Activated CD8-positive, alpha-beta memory T cell treated with anti-CD3 and anti-CD28 coated beads for 1 hour (primary cell): ENCODE measurements at regions not wholly inside any gene's neighbourhood (a gene's known extent, or its start where the extent isn't known, plus 50 kb on each side); places are given as distances from the start of the nearest gene placed in this dataset.
"Not testable (repeated sequence)": the region's sequence is repeated elsewhere in the genome, so short reads cannot be mapped to it uniquely, and the experiment has no call there.

Experiments used
- DNase-seq, 2 donors: peaks; one replicate each; pipeline ENCODE4 v3.0.0-alpha.2; 2020; ENCODE audit warnings: low read depth in 1 of 2; ENCODE audit errors: extremely low read depth in 1 of 2

DNA sequence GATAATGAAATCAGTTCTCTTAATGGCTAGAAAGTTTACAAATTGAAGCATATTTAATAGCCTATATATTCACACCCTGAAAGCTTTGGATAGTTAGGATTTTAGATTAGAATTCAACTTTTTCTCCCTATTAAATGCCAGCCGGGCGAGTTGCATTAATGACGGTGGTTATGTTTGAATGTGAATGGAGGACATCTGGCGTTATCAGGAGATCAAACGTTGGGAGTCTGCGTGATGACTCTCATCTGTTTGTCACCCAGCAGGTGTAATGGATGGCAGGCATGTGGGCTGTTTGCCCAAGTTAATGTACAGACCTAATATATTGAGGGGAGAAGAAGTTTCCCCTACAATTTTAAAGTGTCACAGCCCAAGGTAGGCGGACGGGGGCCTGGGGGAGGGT lies 1227.7 kb upstream of the WWC1 start:
- DNase-seq, result no peak

DNA sequence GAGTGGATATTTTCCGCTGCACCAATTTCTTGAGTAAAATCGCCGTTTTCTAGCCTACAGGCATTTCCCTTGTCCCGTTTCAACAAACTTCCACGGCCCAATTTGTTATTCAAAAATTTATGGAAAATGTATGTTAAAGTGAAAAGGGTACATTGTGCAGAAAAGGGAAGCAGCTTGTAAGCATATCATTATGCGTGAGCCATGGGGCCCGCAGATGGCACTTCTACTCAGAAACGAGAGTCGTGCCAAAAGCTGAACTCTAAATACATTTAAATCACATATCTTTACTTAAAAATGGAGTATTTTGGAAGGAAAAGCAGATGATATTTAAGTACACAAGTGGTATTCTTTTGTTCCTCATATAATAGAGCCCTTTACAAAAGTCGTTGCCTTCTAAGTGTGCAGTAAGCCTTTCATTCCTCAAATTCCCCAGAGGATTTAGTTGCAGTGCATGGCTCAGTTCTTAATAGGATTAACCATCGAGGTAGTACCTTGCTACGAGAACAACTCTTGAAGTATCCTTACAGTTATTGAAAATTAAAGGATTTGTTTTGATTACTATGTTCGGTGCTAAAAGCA lies 1227.2 kb upstream of the WWC1 start:
- no peak for DNase-seq

DNA sequence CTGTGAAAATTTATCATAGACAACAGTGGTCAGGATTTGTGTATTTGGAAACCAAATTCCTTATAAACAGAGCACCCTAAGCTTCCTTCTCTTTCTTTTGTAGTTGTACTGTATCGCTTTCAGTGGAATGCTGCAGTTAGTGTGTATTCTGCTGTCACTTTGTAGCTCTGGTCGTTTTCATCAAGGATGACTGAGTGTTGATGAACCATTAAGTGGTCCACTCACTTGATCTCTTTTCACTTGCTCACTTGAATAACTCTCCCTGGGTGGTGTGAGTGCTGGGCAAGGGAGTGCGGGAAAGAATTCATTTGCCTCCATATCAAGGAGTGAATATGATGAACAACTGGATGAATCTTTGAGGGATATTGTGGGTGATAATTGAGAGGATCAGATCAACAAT lies 1225.7 kb upstream of the WWC1 start:
- no peak for DNase-seq

DNA sequence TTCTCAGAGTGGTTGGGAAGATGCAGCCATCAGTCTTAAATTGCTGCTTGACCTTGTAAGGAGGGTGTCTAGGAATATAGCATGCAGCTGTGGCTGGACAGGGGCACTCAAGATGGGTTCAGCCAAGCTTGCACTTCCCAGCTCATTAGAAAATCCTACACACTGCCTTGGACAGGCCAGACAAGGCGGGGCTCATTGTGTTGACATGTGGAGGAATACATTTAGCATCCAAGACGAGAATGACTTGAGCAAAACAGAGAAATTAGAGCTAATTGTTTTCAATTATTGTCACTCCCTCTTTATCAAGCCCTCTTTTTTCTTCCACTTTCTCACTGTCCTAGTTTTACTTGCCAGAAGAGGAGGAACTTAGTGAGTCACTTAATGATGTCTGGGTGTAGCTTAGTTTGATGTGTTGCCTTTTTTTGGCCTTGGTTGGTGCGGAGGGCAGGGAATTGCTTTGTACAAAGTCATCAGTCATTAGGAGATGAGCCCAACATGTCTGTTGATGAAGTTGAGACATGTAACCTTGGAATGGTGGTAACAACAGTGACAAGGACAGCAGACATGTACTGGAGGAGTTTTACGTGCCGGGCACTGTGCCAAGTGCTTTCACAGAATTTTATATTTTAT lies 1219.3 kb upstream of the WWC1 start:
- no peak for DNase-seq

DNA sequence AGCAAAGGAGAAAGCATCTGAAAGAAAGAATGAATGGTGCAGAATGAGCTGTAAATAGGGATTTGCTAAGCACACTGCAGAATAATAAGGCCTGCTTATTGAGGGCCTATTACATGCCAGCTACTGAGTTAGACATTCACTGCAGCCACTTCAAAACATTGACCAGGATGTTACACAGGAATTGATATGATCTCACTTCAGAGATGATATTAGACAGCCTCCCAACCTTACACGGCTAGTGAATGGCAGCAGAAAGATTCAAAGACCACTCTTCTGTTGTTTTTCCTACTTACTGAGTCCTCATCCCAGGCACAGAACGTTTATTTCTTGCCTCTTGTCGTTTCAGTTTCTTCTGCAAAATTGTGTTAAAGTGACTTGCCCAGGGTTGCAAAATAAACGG lies 1209.9 kb upstream of the WWC1 start:
- no peak for DNase-seq

DNA sequence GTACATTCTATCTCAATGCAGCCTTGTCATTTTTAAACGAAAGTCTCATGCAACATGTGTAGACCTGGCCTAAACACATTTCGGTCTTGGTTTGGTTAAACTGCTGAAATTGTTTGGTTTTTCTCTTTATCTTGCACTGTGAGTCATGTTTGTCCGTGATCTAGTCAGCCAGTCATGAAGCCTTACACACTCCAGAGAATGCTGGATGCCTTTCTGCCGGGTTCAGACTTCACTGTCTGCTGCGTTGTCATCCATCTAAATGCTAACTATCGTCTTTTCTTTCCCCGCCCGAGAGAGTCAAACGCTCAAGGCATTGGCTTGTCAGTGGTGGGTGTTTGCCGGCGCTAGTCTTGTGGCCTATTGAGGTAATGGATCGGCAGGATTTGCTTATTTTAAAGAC lies 1194.6 kb upstream of the WWC1 start:
- no peak for DNase-seq

DNA sequence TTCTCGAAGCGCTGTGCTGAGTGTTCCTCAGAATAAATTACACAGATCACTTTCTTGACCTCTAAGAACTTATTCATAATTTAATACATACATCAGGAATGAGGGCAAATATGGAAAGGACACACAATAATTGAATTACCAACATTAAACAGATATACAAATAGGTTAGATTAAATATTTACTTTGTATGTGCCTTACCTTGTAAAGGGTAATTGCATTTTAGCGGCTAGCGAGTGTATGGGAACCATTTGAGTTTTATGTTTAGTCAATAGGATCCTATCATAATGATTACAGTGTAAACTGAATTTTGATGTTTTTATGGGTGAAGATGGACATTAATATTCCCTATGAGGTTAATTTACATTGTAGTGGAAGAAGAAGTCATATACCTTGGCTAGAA lies 1187.1 kb upstream of the WWC1 start:
- no peak for DNase-seq

DNA sequence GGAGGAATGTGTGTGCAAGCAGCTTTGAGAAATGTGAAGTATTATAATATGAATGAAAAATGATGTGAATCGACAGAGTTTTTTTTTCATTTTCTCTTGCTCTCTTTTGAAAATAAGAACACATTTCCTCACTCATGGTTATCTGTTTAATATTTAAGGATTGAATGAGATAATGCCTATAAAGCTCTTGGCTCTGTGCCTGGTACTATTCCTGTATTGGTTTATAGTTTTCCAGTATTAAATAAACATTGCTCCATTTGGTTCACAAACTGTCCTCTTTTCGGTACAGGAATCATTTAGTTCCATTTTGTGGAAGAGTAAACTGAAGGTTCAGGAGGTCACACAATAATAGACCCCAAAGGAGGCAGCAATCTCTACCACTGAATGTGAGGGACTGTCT lies 1185.5 kb upstream of the WWC1 start:
- no peak for DNase-seq

DNA sequence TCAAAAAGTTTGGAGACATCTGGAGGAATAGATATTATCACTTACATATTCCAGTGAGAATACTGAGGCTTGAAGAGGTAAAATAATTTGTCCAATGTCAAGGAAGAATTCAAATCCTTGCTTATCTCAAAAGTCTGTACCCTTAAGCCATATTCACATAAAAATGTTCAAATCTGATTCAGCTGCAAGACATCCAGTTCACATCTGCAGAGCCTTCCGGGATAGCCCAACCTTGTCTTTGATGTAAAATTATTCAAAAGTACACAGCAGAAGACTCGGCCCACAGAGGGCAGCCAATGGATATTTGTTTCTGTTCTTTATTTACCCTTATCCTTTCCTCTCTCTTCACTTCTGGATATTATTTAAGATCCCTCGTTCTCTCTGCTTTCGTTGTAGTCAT lies 1183.8 kb upstream of the WWC1 start:
- no peak for DNase-seq

DNA sequence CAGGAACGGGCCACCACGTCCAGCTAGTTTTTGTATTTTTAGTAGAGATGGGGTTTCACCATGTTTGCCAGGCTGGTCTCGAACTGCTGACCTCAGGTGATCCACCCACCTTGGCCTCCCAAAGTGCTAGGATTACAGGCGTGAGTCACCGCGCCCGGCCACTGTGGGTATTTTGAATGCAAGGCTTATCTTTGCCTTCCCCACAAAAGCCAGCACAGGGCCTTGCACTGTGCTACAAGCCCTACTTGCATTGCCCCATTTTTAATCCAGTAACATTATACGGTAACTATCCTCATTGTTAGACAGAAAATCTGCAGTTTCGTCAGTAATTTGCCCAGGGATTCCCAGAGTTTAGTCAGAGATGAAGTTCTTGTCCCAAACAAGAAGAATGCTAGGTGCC lies 1183.2 kb upstream of the WWC1 start:
- DNase-seq, result not testable (repeated sequence)

DNA sequence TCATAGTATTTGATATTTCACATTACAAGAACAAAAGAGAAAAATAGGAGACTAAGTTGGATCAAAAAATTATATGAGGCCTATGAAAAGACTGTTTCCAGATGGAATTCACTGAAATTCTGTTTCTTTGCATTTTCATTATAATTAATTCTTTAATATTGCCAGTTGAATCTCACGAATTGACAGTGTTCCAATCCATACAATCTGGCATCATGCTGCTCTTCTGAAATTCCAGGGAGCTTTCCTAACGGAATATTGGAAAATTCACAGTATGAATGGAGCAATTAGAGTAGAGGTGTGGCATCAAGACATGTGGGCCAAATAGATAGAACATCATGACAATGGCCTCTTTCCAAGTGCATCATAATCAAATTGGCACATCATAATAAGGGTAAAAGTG lies 1178.9 kb upstream of the WWC1 start:
- DNase-seq, result no peak

DNA sequence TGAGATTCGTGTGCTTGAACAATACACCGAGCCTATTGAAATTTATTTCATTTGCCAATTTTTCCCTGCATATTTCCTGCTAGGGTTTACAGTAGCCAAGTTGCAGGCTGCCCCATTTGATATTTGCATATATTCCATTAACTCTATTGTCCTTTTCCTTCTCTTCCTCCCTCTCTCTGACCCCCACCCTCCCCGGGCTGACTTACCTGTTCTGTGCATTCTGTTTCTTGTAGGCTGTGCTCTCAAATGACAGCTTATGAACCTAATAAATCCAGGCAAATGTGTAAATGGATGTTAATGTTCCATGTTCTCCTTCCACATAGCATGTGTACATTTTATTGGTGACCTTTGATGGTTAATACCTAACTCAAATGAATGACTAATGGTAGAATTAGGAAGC lies 1169.2 kb upstream of the WWC1 start:
- no peak for DNase-seq

DNA sequence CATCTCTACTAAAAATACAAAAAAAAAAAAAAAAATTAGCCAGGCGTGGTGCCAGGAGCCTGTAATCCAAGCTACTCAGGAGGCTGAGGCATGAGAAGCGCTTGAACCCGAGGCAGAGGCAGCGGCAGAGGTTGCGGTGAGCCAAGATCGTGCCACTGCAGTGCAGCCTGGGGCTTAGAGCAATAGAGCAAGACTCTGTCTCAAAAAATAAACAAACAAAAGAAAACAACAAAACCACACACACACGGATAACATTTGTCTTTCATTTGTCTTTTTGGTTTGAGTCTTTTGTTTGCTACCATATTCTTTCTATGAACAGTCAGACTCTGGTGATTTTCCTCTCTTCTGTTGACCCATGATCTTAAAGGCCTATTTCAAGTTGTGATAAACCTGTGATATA lies 1168.3 kb upstream of the WWC1 start:
- DNase-seq, result no peak

DNA sequence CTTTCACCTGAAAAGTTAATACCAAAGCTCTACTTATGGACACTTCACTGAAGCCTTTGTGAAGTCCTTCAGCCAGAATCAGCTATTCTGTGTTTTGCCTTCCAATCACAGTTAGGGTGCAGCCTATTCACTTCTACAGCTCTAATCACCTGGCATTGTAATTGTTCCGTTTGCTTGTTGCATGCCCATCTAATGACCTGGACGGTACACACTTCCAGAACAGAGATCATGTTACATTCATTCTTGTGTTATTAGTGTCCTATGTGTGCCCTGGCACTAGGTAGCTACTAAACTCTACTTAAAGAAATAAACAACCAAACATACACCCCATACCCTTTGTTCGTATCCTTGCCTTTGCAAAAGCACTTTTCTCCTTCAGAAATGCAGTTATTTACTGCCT lies 1162.9 kb upstream of the WWC1 start:
- no peak for DNase-seq

DNA sequence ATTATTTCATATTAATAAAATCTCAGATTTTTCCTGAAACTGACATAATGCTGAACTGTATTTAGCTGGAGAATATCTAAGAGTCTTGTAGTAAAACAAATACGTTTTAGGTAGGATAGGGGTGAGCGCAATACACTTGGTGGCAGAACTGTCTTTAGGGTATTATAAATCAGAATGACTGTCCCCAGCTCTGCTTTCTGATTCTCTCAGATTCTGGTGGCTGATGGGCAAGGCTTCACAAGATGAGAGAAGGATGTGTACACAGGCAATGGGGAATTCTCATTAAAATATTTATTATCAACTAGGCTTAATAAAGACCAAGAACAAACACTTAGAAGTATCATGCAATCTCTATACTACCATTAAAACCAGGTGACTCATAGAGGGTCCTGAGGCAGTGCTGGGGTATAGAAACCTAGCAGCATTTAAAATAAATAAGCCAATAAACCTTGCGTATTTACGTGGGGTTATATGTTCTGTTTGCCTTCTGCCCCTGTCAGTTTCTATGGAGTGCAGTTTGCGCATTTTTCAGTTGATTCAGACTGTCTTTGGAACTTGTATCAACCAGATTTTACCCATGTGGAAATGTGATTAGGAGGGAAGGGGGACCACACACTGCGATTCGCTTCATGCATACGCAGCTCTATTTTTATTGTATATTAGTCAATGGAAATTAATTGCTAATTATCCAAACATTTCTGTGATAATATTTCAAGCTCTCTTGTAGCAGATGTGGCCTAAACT lies 1150.7 kb upstream of the WWC1 start:
- DNase-seq, result no peak

DNA sequence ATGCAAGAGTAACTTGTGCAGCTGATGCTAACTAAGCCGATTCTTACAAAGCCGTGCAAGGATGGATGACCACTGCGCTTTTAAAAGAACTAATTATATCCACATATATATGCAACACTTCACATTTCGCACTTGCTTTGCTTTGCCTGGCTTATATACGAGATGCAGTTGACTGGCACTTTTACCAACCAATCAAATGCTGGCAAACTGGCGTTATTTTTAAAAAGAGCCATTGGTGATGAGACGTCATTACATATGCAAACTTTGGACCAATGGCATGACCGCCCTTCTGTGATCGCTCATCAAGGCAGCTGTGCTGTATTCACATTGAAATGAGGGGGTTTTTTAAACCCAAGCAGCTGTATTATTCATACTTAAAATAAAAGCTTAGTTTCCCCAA lies 1147.7 kb upstream of the WWC1 start:
- DNase-seq, result no peak

DNA sequence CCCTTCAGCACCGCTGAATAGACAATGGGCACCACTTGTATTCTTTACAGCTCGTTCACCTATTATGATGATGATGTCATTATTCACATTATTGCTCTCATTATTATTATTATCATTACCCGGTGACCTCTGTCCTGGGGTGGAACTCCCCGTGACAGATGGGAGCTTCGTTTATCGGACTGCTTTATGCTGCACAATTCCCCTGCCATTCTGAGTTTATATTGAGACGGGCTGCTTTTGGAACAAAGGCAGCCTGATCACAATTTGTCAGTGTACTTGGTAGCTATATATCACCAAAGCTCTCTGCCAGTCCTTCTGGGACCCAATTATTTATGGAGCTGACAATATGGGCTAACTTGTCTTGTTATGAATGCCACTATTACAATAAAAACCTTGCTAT lies 1145.6 kb upstream of the WWC1 start:
- no peak for DNase-seq

DNA sequence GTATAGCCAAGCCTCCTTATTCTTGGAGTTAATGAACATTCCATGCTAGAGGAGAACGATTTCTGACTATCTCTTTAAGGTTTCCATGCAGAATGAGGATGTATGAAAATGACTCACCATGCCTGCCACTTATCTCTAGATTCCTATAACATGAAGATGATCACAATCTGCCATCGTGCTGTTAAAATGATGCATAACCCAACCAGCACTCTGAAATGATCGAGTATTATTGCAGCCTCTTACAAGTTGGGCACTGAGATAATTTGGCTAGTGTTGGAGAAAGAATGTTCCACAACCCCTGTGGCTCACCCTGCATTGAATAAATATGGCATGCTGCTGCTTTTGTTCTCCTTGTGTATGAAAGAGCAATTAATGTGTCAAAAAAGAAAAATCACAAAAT lies 1143.6 kb upstream of the WWC1 start:
- DNase-seq, result no peak

DNA sequence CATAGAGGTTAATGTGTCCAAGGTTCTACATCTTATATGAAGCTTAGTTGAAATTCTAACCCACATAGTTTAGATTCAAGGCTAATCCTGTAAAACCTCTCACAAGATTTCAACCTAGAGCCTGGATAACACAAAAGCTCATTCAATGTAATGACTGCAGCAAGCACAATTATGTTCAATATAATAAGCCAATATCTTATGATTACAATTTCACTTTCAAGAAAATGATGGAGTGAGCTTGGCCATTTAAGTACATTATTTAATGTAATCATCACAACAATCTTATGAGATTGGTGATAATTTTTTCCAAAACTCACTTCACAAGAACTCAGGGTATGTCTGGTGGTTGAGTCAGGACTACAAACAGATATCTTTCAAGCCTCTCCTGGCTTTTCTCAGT lies 1140.8 kb upstream of the WWC1 start:
- no peak for DNase-seq

DNA sequence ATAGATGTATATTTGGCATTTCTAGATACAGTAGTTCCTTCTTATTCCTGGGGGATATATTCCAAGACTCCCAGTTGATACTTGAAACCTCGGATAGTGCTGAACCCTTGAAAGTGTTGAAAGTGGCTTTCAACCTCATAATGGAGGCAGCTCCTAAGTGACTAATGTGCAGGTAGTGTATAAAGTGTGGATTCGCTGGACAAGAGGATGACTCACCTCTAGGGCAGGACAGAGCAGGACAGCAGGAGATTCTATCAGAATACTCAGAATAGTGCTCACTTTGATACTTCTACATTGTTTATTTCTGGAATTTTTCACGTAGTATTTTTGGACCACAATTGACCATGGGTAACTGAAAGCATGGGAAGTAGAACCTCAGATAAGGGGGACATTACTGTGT lies 1138.9 kb upstream of the WWC1 start:
- DNase-seq, result no peak

DNA sequence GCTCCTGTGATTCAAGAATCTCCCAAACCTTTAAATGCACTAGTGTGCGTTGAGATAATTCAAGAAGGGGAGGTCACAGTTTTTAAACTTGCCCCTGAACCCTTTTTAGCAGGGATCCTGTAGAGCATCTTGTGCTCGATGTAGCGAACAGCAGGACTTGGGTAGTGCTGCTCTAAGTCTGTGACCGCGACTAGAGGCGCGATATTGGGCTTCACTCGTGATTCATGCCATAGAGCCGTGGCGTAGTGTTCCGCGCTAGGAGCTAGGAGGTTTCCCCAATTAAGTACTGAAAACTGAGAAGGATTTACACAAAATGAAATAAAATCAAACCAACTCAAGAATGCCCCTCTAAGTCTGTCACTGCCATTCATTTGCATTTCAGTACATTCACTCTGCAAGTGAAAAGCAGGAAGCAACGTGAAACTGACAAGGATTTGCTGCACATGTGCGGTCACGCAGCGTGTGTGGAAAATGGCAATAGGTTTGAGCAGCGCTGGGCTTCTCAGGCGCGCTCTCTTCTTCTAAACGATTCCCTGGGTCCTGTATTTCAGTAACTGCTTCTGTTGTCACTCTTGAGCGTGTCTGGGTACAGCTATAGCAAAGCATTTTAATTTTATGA lies 1135.9 kb upstream of the WWC1 start:
- DNase-seq, result no peak

DNA sequence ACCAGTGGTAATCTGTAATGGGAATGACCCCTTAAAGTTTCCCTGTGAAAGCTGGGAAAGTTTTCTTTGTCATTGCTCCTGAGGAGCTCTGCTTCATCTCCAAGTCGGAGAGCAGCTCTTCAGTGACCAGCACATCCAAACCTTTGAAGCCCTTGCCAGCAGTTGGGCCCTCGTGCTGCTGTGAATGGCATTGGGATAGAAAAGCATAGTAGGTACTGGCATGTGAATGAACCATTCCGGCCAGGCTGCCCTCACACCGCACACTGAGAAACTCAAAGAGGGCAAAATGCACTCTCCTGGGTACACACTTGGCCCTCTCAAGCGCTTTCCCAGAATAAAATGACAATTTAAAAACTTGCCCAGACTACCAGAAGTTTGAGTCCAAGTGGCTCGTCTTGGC lies 1135.0 kb upstream of the WWC1 start:
- no peak for DNase-seq
